ENCODE measurements at regions not wholly inside any gene's neighbourhood (a gene's known extent, or its start where the extent isn't known, plus 50 kb on each side); places are given as distances from the start of the nearest gene placed in this dataset.
A peak's percentile ranks its signal among the peaks of the same experiment; 100 is the strongest.

DNA sequence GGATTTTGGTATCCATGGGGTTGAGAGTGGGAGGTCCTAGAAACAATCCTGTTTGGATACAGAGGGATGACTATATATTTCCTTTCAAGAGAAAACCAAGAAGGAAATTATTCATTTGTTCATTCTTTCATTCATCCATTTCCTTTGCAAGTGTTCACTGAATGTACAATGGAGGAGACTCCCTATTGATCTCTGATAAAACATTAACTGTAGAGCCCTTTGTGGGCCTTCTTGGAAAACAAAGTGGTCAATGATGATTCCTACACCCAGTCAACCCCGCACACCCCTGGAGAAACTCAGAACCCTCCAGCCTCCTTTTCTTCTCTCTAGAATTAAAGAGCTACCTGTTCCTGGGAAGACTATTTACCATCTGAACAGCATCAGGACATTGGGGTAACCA, 247.3 kb downstream of the AUH start:
- H3K27ac ChIP-seq: no peak overlapping the region
- no peaks in the 10 kb centered on the region for H3K27me3 ChIP-seq
- H3K9me3 ChIP-seq (replicated peaks): no peaks in the 10 kb centered on the region
- DNase-seq: no peak
- H3K4me3 ChIP-seq: no peak overlapping the region
- H3K4me1 ChIP-seq: no peaks in the 10 kb centered on the region
- no peaks in the 10 kb centered on the region for H3K36me3 ChIP-seq

DNA sequence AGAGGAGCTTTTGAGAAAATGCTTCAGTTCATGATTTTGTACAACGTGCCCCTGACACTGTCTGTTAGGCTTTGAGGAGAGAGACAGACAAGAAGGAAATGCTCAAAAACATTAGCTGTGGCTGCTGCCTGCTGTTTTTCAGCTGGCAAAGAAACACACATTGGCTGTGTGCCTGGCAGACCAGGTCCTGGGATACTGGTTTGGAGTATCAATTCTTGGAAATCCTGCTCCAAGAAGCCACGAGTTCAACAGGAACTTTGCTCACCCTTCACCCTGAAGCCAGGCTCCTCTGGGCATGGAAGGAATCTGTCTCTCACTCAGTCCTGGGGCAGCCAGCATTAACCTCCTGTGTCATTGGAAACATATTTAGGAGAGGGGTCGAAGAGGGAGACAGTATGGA, 245.5 kb downstream of the AUH start:
- Histone ChIP-seq H3K36me3 (no peaks in the 10 kb centered on the region), H3K9me3 (replicated peaks) (no peaks in the 10 kb centered on the region), H3K4me3 (no peak overlapping the region), H3K27ac (no peak overlapping the region), H3K27me3 (no peaks in the 10 kb centered on the region), H3K4me1 (no peaks in the 10 kb centered on the region)
- DNase-seq: no peak

DNA sequence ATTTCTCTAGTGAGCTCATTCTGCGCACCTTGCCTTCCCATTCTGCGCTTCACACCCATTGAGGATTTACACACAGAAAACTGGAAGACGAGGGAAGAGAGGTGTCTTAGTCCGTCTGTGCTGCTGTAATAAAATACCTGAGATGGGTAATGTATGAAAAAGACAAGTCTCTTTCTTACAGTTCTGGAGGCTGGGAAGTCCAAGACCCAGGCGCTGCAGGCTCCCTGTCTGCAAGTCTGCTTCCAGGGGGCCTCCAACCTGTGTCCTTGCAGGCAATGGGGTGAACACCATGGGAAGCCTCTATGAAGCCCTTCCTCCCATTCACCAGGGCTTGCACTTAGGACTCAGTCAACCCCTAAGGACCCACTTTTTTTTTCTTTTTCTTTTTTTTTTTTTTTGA, 245.0 kb downstream of the AUH start:
- Histone ChIP-seq H3K27ac (no peak overlapping the region), H3K4me1 (no peaks in the 10 kb centered on the region), H3K36me3 (no peaks in the 10 kb centered on the region), H3K9me3 (replicated peaks) (no peaks in the 10 kb centered on the region), H3K27me3 (no peaks in the 10 kb centered on the region), H3K4me3 (no peak overlapping the region)
- DNase-seq: no peak

DNA sequence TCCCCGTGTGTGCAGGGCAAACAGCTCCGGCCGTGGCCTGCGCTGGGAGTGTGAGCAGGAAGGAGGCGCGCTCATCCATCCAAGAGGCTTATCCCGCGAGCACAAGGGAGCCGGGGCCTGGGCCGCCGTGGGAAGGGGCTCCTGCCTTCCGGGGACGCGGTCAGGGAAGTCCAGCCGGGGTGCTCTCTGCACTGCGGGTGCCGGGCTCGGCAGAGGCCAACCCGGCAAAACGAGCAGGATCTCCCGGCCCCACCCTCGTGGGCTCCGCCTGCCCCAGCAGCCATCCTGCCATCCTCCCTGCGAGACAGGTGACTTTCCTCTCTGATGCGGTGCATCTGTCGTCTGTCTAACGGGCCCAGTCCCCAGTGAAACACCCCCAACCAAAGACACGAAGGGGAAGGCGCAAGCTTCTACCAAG, 244.2 kb downstream of the AUH start:
- Histone ChIP-seq H3K9me3 (replicated peaks) (no peaks in the 10 kb centered on the region), H3K27me3 (no peaks in the 10 kb centered on the region), H3K4me3 (no peak overlapping the region; the same call in 1 of the 2 replicates), H3K36me3 (no peaks in the 10 kb centered on the region), H3K4me1 (no peaks in the 10 kb centered on the region), H3K27ac (no peak overlapping the region)
- no peak for DNase-seq

DNA sequence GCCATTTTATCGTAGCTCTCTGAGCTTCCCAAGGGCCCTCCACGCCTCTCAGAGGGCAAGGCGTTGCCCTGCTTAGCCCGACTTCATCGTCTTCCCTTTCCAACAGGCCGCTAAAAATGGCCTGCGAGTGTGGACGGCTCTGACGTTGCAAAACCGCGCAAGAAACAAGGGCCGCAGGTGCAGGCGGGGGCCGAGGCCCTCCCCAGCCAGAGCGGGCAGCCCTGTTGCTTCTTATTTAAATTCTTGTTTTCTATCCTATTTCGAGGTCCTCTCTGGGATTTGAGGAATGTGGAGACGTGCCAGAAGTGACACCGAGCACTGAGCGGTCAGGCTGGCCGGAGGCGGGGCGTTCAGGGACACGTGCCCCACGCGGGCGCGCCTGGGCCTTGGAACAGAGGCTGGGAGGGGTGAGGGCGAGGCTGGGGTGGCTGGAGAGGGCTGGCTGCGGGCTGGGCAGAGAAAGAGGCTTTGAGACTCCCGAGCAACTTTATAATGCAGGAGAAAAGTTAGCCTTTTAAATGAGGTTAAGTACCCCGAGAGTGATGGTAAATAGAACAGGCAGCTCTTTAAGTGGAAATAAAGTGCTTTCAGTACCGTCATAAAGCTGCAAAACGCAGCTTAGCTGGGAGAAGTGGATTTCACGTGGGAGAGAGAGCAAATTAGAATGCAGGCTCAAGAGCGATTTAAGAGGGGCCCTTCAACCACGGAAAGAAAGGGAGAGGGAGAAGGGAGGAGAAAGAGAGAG, 243.6 kb downstream of the AUH start:
- no peaks in the 10 kb centered on the region for H3K9me3 ChIP-seq (replicated peaks)
- no peaks in the 10 kb centered on the region for H3K4me1 ChIP-seq
- no peaks in the 10 kb centered on the region for H3K27me3 ChIP-seq
- DNase-seq: peak; percentile 73 to 80
- H3K36me3 ChIP-seq: no peaks in the 10 kb centered on the region
- no peak overlapping the region for H3K27ac ChIP-seq
- H3K4me3 ChIP-seq: peak overlapping the region; percentile 45

DNA sequence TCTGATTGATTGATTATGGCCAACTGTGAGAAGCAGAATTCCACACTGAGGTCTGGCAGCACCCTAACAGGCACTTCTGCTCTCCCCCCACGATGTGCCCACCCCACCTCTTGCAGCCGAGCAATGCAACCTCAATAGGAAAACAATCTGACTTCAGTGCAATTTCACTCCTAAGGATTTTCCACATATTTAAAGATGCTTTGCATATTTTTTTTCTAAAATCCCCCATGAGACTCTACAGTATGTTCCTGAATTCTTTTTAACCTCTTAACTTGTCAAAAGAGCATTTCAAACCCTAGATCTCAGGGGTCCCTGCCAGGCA, 243.1 kb downstream of the AUH start:
- DNase-seq: no peak
- H3K4me3 ChIP-seq: peak overlapping the region; percentile 45

DNA sequence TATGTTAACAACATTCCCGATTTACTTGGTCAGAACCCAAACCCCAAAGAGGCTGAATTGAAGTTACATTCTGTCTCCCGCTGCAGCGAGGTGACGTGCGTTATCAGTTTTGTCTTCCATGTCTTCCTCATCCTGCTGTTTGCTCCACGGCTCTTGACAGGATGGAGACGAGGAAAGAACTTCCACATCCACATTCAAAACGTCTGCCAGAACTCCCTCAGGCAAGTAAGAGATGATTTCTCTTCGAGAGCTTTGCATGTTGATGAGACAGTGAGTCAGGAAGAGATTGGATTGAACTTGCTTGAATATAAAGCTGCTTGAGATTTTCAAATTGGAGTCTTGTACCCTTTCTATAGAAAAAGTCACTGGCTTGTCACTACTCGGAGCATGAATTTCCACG, 242.6 kb downstream of the AUH start:
- Histone ChIP-seq H3K4me1 (no peaks in the 10 kb centered on the region), H3K9me3 (replicated peaks) (no peaks in the 10 kb centered on the region), H3K36me3 (no peaks in the 10 kb centered on the region), H3K27ac (no peak overlapping the region), H3K27me3 (no peaks in the 10 kb centered on the region), H3K4me3 (no peak overlapping the region)
- peak in 1 of 2 experiments; percentile 19 for DNase-seq

More for the DNA sequence above, 243.1 kb downstream of the AUH start:
- Histone ChIP-seq H3K9me3 (replicated peaks) (no peaks in the 10 kb centered on the region), H3K4me1 (no peaks in the 10 kb centered on the region), H3K36me3 (no peaks in the 10 kb centered on the region), H3K27me3 (no peaks in the 10 kb centered on the region), H3K27ac (no peak overlapping the region)

DNA sequence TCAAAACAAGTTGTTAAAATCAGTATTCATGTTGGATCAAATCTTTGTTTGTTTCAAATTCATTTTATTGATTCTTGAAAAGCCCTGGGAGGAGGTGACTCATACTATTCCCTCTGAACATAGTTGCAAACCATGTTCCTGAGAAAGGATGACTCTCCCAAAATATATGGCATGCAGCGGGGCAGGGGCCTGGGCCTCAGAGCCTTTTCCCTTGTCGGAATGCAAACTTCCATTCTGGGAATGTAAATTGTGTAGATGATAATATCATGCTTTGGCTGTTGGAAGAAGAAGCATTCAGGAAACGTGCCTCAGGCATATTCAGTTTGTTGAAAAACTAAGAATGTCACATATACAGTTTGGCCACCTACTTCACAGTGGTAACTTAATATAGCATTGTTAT, 242.0 kb downstream of the AUH start:
- Histone ChIP-seq H3K27me3 (no peaks in the 10 kb centered on the region; the same call in 1 of the 2 replicates), H3K27ac (no peak overlapping the region), H3K9me3 (replicated peaks) (no peaks in the 10 kb centered on the region), H3K36me3 (no peaks in the 10 kb centered on the region), H3K4me3 (no peak overlapping the region), H3K4me1 (no peaks in the 10 kb centered on the region)
- DNase-seq: no peak

DNA sequence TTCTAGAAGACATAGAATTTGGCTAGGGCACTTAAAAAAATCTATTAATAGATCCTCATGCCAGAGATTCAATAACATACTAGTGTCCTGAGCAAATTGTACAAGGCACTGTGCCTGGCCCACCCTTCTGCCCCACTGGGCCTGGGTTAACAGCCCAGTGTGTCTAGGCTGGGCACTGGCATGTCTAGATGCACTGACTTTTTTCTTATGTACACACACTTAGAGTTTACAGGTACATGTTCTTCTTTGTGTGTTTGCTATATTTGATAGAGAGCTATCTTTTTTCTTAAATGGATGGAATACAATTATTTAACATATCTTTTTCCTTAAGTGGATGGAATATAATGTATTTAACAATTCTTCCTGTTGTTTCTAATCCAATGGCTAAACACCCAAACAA, 241.5 kb downstream of the AUH start:
- no peaks in the 10 kb centered on the region for H3K4me1 ChIP-seq
- DNase-seq: no peak
- no peaks in the 10 kb centered on the region for H3K9me3 ChIP-seq (replicated peaks)
- no peaks in the 10 kb centered on the region; the same call in 1 of the 2 replicates for H3K27me3 ChIP-seq
- no peak overlapping the region for H3K27ac ChIP-seq
- no peaks in the 10 kb centered on the region for H3K36me3 ChIP-seq
- no peak overlapping the region for H3K4me3 ChIP-seq

DNA sequence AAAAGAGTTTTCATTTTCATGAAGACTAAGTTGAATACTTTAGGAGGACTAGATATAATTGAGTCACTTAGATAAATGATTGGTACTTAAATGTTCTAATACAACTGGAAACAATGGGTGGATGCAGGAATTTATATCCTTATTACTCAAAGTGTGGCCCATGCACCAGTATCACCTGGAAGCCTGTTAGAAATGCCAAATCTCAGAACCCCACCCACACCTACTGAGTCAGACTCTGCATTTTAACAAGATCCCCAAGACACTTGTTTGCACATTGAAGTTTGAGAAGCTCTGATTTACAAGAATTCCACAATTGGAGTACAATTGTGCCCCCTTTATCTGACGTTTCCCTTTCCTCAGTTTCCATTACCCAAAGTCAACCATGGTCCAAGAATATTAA, 239.0 kb downstream of the AUH start:
- Histone ChIP-seq H3K4me3 (no peak overlapping the region), H3K27ac (no peak overlapping the region), H3K36me3 (no peaks in the 10 kb centered on the region), H3K4me1 (no peaks in the 10 kb centered on the region), H3K9me3 (replicated peaks) (no peaks in the 10 kb centered on the region), H3K27me3 (no peaks in the 10 kb centered on the region; the same call in 1 of the 2 replicates)
- no peak for DNase-seq

DNA sequence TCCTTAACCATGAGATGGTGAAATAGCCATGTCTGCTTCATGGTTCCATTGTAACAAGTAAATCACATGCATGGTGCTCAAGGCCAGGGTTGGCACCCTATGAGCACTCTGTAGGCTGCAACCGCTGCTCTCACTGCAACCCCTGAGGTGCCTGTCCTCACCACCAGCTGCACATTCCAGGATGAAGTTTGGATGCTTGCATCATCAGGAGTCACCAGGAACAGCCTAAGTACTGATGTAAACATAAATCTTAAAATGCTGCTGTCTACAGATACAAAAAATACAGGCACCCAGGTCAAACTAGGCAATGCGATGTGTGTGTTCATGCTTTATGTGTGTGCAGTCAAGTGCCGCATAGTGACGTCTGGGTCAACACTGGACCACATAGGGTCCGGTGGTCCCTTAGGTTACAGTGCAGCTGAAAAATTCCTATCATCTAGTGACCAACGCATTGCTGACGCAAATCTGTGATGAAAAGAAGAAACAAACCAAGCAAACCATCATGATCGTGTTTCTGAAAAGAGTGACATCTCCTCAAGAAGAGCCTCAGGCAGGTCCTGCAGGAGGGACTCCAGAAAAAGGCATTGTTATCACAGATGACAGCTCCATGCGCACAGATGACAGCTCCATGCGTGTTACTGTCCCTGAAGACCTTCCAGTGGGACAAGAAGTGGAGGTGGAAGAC, 234.8 kb downstream of the AUH start:
- H3K9me3 ChIP-seq (replicated peaks): no peaks in the 10 kb centered on the region
- H3K4me1 ChIP-seq: no peaks in the 10 kb centered on the region
- H3K36me3 ChIP-seq: no peaks in the 10 kb centered on the region
- H3K27me3 ChIP-seq: no peaks in the 10 kb centered on the region; the same call in 1 of the 2 replicates
- H3K27ac ChIP-seq: no peak overlapping the region
- no peak for DNase-seq
- H3K4me3 ChIP-seq: no peak overlapping the region

DNA sequence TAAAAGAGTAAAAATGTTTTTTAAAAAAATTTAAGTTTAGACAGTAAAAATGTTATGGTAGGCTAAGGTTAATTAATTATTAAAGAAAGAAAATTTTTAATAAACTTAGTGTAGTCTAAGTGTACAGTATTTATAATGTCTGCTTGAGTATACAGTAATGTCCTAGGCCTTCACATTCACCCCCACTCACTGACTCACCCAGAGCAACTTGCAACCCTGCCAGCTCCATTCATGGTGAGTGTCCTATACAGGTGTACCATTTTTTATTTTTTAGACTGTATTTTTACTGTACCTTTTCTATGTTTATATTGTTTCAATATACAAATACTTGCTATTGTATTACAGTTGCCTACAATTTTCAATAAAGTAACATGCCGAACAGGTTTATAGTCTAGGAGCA, 234.1 kb downstream of the AUH start:
- DNase-seq: no peak
- H3K27me3 ChIP-seq: no peaks in the 10 kb centered on the region; the same call in 1 of the 2 replicates
- H3K27ac ChIP-seq: no peak overlapping the region
- no peak overlapping the region for H3K4me3 ChIP-seq
- no peaks in the 10 kb centered on the region for H3K36me3 ChIP-seq
- H3K9me3 ChIP-seq (replicated peaks): no peaks in the 10 kb centered on the region
- H3K4me1 ChIP-seq: no peaks in the 10 kb centered on the region

DNA sequence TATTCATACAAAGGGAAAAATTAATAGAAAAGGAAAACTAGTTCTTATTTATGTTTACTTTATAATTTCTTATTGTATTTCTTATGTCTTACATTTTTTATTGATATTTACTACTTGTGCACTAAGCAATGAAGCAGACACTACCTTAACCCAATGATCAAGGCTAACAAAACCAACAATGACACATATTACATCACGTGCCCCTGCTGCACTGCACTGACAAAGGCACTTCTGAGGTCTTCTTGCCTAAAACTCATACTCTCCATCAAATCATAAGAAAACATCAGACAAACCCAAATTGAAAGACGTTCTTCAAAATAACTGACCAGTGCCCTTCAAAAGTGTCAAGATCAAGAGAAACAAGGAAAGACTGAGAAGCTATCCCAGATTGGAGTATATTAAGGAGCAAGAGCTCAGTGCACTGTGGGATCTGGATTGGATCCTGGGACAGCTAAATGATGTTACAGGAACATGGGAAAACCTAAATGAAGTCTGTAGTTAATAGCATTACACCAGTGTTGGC, 230.9 kb downstream of the AUH start:
- DNase-seq: no peak
- no peak overlapping the region for H3K27ac ChIP-seq

DNA sequence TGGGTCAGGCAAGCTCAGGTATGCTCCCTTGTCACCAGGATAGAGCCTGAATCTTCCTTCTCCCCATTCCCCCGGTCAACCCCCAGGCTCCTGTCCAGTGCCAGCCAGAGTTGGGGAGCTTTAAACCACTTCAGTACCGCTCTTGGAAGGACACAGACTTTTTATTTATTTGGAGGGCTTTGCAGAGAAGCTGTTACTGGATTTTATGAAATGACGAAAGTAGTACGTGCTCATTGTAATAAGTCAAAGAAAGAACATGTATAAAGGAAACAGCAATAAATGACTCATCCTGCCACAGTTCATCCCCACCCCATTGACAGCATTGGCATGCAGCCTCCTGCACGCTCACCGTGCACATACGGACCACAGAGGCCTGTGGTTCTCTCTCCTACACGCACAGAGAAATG, 230.3 kb downstream of the AUH start:
- Histone ChIP-seq H3K4me3 (no peak overlapping the region), H3K27me3 (no peaks in the 10 kb centered on the region), H3K4me1 (no peaks in the 10 kb centered on the region), H3K9me3 (replicated peaks) (no peaks in the 10 kb centered on the region), H3K27ac (no peak overlapping the region), H3K36me3 (no peaks in the 10 kb centered on the region)
- no peak for DNase-seq

More for the DNA sequence above, 230.9 kb downstream of the AUH start:
- H3K27me3 ChIP-seq: no peaks in the 10 kb centered on the region
- no peak overlapping the region for H3K4me3 ChIP-seq
- H3K9me3 ChIP-seq (replicated peaks): no peaks in the 10 kb centered on the region
- no peaks in the 10 kb centered on the region for H3K36me3 ChIP-seq
- no peaks in the 10 kb centered on the region for H3K4me1 ChIP-seq

DNA sequence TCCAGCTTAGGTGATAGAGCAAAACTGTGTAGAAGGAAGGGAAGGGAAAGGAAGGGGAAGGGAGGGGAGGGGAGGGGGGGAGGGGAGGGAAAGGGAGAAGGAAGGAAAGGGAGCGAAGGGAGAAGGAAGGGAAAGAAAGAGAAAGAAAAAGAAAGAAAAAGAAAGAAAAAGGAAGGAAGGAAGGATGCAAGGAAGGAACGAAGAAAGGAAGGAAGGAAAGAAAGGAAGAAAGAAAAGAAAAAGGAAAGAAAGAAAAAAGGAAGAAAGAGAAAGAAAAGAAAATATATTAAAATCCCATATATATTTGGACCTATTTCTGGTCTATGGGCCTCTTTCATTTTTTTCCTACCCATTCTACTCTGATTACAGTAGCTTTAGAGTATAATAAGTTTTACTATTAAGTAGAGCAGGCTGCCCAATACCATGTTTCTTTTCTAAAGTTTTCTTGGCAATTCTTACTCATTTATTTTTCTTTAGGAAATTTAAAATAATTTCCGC, 229.1 kb downstream of the AUH start:
- H3K27me3 ChIP-seq: no peaks in the 10 kb centered on the region
- no peak overlapping the region for H3K27ac ChIP-seq
- H3K36me3 ChIP-seq: no peaks in the 10 kb centered on the region
- no peaks in the 10 kb centered on the region for H3K4me1 ChIP-seq
- H3K4me3 ChIP-seq: no peak overlapping the region
- no peak for DNase-seq
- no peaks in the 10 kb centered on the region for H3K9me3 ChIP-seq (replicated peaks)
